RWPE1 (cell line): ENCODE measurements at regions not wholly inside any gene's neighbourhood (a gene's known extent, or its start where the extent isn't known, plus 50 kb on each side); places are given as distances from the start of the nearest gene placed in this dataset.

ENCODE experiments used
- CTCF ChIA-PET: fragments of 350-600 bp; sonication (Branson Sonifier 250); formaldehyde crosslinking; extraction: SDS; loops from one replicate; lab custom pipeline; 2021; lab: Yijun Ruan, JAX
- POLR2A ChIA-PET: fragments of 400-600 bp; formaldehyde crosslinking; extraction: SDS; loops from one replicate; lab custom pipeline; 2020; ENCODE audit warnings: antibody characterized with exemption; ENCODE audit not compliant: low non-redundant PET; lab: Yijun Ruan, JAX
- DNase-seq: peaks from one replicate; pipeline ENCODE4 v3.0.0; 2012; ENCODE audit warnings: low spot score
- H3K27ac ChIP-seq: fragments of 450-650 bp; 2 replicates; pipeline ENCODE4 v1.5.1; 2017
- TF ChIP-seq, protein P1 (sequence below): fragments of 450-650 bp; conservative IDR thresholded peaks from 2 replicates; pipeline ENCODE4 v1.5.1; 2017; ENCODE audit warnings: low read depth, mild to moderate bottlenecking

DNA sequence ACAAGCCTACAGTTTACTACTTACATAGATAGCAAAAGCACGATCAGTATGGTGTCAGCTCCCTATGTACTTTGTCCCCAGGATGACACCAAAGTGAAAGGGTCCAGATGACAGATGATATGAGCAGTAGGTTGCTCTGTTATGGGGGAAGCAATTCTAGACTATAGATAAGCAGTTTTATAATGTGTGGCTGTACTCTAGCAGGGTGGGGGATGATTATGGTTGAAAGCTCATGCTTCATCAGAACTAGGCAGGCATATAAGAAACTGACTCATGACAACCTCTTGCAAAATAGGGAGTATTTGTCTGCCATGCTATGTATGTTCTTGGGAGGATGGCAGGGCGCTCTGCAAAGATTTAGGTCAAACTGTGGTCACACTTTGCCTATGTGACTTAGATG, 158.2 kb upstream of the ZBED5 start:
- CTCF ChIA-PET = interaction anchor here (0.6 to 1.1 kb wide), 3 partner anchors 82 to 224 kb away, joined by 3 to 5 read pairs (median 4); no protein-coding TSS in a partner anchor
- no peak for DNase-seq
- TF ChIP-seq, protein P1, sequence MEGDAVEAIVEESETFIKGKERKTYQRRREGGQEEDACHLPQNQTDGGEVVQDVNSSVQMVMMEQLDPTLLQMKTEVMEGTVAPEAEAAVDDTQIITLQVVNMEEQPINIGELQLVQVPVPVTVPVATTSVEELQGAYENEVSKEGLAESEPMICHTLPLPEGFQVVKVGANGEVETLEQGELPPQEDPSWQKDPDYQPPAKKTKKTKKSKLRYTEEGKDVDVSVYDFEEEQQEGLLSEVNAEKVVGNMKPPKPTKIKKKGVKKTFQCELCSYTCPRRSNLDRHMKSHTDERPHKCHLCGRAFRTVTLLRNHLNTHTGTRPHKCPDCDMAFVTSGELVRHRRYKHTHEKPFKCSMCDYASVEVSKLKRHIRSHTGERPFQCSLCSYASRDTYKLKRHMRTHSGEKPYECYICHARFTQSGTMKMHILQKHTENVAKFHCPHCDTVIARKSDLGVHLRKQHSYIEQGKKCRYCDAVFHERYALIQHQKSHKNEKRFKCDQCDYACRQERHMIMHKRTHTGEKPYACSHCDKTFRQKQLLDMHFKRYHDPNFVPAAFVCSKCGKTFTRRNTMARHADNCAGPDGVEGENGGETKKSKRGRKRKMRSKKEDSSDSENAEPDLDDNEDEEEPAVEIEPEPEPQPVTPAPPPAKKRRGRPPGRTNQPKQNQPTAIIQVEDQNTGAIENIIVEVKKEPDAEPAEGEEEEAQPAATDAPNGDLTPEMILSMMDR = no peak
- POLR2A ChIA-PET = no interaction called here
- H3K27ac ChIP-seq = no peak overlapping the region

DNA sequence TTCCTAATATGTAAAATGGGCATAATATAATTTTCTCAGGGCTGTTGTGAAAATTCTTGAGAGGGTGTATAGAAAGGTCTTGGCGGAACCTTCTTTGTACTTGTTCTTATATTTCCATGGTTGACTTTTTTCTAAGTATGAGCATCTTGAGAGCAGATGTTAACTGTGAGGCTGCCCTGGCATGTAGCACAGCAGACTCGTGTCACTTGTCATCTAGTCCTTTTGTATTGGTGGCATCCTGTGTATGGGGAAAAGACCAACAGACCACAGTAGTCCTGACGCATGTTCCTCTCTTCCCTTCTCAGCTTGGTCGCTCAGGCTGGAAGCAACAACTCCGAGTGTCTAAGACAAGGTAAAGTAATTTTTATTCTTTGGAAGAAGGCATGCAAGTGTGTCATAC, 153.8 kb upstream of the ZBED5 start:
- DNase-seq = no peak
- ChIA-PET POLR2A (no interaction called here), CTCF (no interaction called here)
- TF ChIP-seq, protein P1 = no peak
- no peak overlapping the region for H3K27ac ChIP-seq

DNA sequence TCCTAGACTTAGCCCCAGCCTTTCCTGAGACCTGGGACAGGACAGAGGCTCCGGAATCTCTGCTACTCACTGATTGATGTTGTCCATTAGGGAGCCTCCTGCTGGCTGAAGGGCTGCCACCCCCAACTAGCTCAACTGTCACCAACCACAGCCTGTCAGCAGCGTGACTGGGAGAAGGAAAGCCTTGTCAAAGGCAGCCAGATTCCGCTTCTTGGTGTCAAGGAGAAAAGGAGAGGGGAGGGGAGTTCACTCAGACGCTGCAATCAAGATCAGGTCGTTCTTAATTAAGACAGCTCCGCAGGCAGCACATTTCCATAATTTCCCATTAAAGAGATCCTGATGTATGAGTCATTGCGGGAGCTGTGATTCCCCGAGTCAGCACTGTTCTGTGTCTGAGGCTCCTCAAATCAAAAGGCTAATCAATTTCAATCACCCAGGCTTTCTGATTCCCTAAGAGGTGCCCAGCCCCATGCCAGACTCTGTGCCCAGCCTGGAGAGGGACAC, 152.8 kb upstream of the ZBED5 start:
- ChIA-PET CTCF (interaction anchor here (0.5 to 0.8 kb wide), 3 partner anchors 77 to 1341 kb away, joined by 3 read pairs; no protein-coding TSS in a partner anchor), POLR2A (no interaction called here)
- peak; percentile 18 for DNase-seq
- TF ChIP-seq, protein P1 = no peak
- no peak overlapping the region for H3K27ac ChIP-seq

DNA sequence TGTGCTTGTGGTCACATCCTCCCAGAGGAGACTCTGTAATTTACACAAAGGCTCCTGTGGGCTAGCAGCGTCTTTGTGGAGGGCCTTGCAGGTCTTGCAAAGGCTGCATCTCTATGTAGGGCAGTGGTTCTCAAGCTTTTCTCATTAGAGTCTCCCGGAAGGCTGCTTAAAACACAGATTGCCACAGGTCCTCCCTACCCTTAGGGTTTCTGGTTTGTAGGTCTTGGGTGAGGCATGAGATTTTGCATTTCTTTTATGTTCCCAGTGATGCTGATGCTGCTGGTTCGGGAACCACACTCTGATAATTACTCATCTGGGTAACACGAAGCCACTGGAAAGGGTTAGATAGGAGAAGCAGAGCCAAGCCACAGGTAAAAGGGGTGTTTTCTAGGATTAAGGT, 151.3 kb upstream of the ZBED5 start:
- CTCF ChIA-PET = interaction anchor here (0.6 to 1.6 kb wide), 2 partner anchors 18 to 78 kb away, joined by 3 to 5 read pairs; no protein-coding TSS in a partner anchor
- DNase-seq = no peak
- POLR2A ChIA-PET = no interaction called here
- TF ChIP-seq, protein P1 = no peak
- no peak overlapping the region for H3K27ac ChIP-seq

DNA sequence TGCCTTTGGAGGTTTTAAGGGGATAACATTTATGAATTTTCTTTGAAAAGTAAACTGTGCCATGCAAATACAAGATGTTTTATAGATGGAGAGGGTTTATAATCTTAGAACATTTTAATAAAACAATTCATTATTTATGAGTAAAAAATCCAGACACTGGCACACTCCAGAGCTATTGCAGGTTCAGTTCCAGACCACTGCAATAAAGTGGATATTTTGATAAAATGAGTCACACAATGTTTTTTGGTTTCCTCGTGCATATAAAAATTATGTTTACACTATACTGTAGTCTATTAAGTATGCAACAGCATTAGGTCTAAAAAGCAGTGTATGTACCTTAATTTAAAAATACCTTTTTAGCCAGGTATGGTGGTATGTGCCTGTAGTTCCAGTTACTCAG, 146.2 kb upstream of the ZBED5 start:
- TF ChIP-seq, protein P1 = no peak
- ChIA-PET POLR2A (no interaction called here), CTCF (interaction anchor here (0.7 kb wide), 1 partner anchor 259 kb away, joined by 3 read pairs; no protein-coding TSS in a partner anchor)

DNA sequence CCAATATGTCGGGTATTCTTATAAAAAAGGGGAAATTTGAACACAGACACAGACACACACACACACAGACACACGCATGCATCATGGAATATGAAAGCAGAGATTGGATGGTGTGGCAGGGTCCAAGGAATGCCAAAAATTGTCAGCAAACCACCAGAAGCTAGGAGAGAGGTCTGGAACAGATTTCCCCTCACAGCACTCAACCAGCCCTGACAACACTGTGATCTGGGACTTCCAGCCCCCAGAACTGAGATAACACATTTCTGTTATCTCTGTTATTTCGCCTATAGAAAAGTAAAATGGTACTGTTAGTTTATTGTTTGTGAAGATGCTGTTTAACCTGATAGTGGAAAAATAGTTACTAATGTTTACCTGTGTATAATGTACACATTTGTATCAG, 145.4 kb upstream of the ZBED5 start:
- TF ChIP-seq, protein P1 = no peak
- CTCF ChIA-PET = interaction anchor here (1.6 kb wide), 1 partner anchor 211 kb away, joined by 12 read pairs; no protein-coding TSS in a partner anchor
- POLR2A ChIA-PET = no interaction called here
- no peak for DNase-seq
- no peak overlapping the region for H3K27ac ChIP-seq

More for the DNA sequence above, 146.2 kb upstream of the ZBED5 start:
- no peak for DNase-seq
- no peak overlapping the region for H3K27ac ChIP-seq
